ENCODE measurements at regions not wholly inside any gene's neighbourhood (a gene's known extent, or its start where the extent isn't known, plus 50 kb on each side); places are given as distances from the start of the nearest gene placed in this dataset.

- no peak overlapping the region for H3K27ac ChIP-seq (replicated peaks in 1 of 4)
- H3K27me3 ChIP-seq, result no peaks in the 10 kb centered on the region
- H3K36me3 ChIP-seq, result no peaks in the 10 kb centered on the region
- H3K4me1 ChIP-seq, result no peaks in the 10 kb centered on the region
- H3K4me3 ChIP-seq, result no peak overlapping the region
- H3K9me3 ChIP-seq, result no peaks in the 10 kb centered on the region
- TF ChIP-seq POLR2AphosphoS5 (IDR thresholded peaks at IDR 0.05) (no peak), POLR2A (IDR thresholded peaks at IDR 0.05; ENCODE audit: low read depth) (no peak), CTCF (IDR thresholded peaks at IDR 0.05) (no peak), EP300 (IDR thresholded peaks at IDR 0.05) (no peak)
- no peak for DNase-seq (ENCODE audit: extremely low spot score)
- intact Hi-C loops (cut with DNase I), result no loop called here
- 79% methylated on average over 3 of the region's 3 CpGs for WGBS
These were observed 158.7 kb upstream of the ROBO1 start for GRCh38 chr3:79926522-79926921.

- Histone ChIP-seq H3K9me3 (no peaks in the 10 kb centered on the region), H3K4me3 (no peak overlapping the region), H3K4me1 (no peaks in the 10 kb centered on the region), H3K27ac (replicated peaks in 1 of 4) (no peak overlapping the region), H3K27me3 (no peaks in the 10 kb centered on the region), H3K36me3 (no peaks in the 10 kb centered on the region)
- intact Hi-C loops (cut with DNase I), result no loop called here
- DNase-seq (ENCODE audit: extremely low spot score), result no peak
- no peak for TF ChIP-seq CTCF (IDR thresholded peaks at IDR 0.05)
- TF ChIP-seq POLR2A (IDR thresholded peaks at IDR 0.05; ENCODE audit: low read depth), result no peak
- no peak for TF ChIP-seq EP300 (IDR thresholded peaks at IDR 0.05)
- TF ChIP-seq POLR2AphosphoS5 (IDR thresholded peaks at IDR 0.05), result no peak
These were observed 154.8 kb upstream of the ROBO1 start for GRCh38 chr3:79922633-79923032.

- 30% methylated on average over 2 of the region's 2 CpGs for WGBS
- Histone ChIP-seq H3K27ac (replicated peaks in 1 of 4) (no peak overlapping the region), H3K36me3 (no peaks in the 10 kb centered on the region), H3K9me3 (no peaks in the 10 kb centered on the region), H3K27me3 (no peaks in the 10 kb centered on the region), H3K4me1 (no peaks in the 10 kb centered on the region), H3K4me3 (no peak overlapping the region)
- intact Hi-C loops (cut with DNase I), result no loop called here
- TF ChIP-seq EP300 (IDR thresholded peaks at IDR 0.05) (no peak), POLR2A (IDR thresholded peaks at IDR 0.05; ENCODE audit: low read depth) (no peak), POLR2AphosphoS5 (IDR thresholded peaks at IDR 0.05) (no peak), CTCF (IDR thresholded peaks at IDR 0.05) (no peak)
- no peak for DNase-seq (ENCODE audit: extremely low spot score)
These were observed 149.8 kb upstream of the ROBO1 start for GRCh38 chr3:79917561-79917960.

GRCh38 chr3:79910337-79910736 lies 142.5 kb upstream of the ROBO1 start:
- Histone ChIP-seq H3K9me3 (no peaks in the 10 kb centered on the region), H3K36me3 (no peaks in the 10 kb centered on the region), H3K4me1 (no peaks in the 10 kb centered on the region), H3K27me3 (no peaks in the 10 kb centered on the region), H3K4me3 (no peak overlapping the region), H3K27ac (replicated peaks in 1 of 4) (no peak overlapping the region)
- WGBS, result 0% methylated on average over 2 of the region's 2 CpGs
- no peak for DNase-seq (ENCODE audit: extremely low spot score)
- intact Hi-C loops (cut with DNase I), result no loop called here
- no peak for TF ChIP-seq POLR2AphosphoS5 (IDR thresholded peaks at IDR 0.05)
- no peak for TF ChIP-seq CTCF (IDR thresholded peaks at IDR 0.05)
- TF ChIP-seq POLR2A (IDR thresholded peaks at IDR 0.05; ENCODE audit: low read depth), result no peak
- no peak for TF ChIP-seq EP300 (IDR thresholded peaks at IDR 0.05)

- no peaks in the 10 kb centered on the region for H3K4me1 ChIP-seq
- intact Hi-C loops (cut with DNase I), result no loop called here
- WGBS, result 64% methylated on average over 4 of the region's 4 CpGs
- H3K27ac ChIP-seq (replicated peaks in 1 of 4), result no peak overlapping the region
- no peak for TF ChIP-seq POLR2A (IDR thresholded peaks at IDR 0.05; ENCODE audit: low read depth)
- no peak for TF ChIP-seq POLR2AphosphoS5 (IDR thresholded peaks at IDR 0.05)
- TF ChIP-seq CTCF (IDR thresholded peaks at IDR 0.05), result no peak
- TF ChIP-seq EP300 (IDR thresholded peaks at IDR 0.05), result no peak
- no peak for DNase-seq (ENCODE audit: extremely low spot score)
- no peaks in the 10 kb centered on the region for H3K27me3 ChIP-seq
- no peaks in the 10 kb centered on the region for H3K36me3 ChIP-seq
- H3K4me3 ChIP-seq, result no peak overlapping the region
- H3K9me3 ChIP-seq, result no peaks in the 10 kb centered on the region
These were observed 138.3 kb upstream of the ROBO1 start for GRCh38 chr3:79906106-79906505.

Data from esophagus muscularis mucosa (tissue), 4 donors.